GM06990 (cell line): ENCODE measurements at regions not wholly inside any gene's neighbourhood (a gene's known extent, or its start where the extent isn't known, plus 50 kb on each side); places are given as distances from the start of the nearest gene placed in this dataset.

Source experiments
- DNase-seq: peaks from one replicate; pipeline ENCODE4 v3.0.0-alpha.2; 2011; ENCODE audit not compliant: insufficient read length; ENCODE audit errors: extremely low read depth
- H3K27me3 ChIP-seq: replicated peaks from 2 replicates; pipeline ENCODE4 v1.6.0; 2011; ENCODE audit warnings: low read length; ENCODE audit not compliant: control insufficient read depth, insufficient read depth
- H3K36me3 ChIP-seq: 2 replicates; pipeline ENCODE4 v1.5.1; 2011; ENCODE audit warnings: low read length; ENCODE audit not compliant: control insufficient read depth, insufficient read depth
- H3K4me3 ChIP-seq: replicated peaks from 2 replicates; pipeline ENCODE4 v1.5.1; 2011; ENCODE audit warnings: low read depth, mild to moderate bottlenecking, control low read depth, low read length
- TF ChIP-seq, protein P1 (sequence below): IDR thresholded peaks from 2 replicates; pipeline ENCODE4 v1.5.1; 2011; ENCODE audit warnings: low read length, control low read depth, mild to moderate bottlenecking, inconsistent platforms; ENCODE audit not compliant: insufficient read depth, poor library complexity, severe bottlenecking

DNA sequence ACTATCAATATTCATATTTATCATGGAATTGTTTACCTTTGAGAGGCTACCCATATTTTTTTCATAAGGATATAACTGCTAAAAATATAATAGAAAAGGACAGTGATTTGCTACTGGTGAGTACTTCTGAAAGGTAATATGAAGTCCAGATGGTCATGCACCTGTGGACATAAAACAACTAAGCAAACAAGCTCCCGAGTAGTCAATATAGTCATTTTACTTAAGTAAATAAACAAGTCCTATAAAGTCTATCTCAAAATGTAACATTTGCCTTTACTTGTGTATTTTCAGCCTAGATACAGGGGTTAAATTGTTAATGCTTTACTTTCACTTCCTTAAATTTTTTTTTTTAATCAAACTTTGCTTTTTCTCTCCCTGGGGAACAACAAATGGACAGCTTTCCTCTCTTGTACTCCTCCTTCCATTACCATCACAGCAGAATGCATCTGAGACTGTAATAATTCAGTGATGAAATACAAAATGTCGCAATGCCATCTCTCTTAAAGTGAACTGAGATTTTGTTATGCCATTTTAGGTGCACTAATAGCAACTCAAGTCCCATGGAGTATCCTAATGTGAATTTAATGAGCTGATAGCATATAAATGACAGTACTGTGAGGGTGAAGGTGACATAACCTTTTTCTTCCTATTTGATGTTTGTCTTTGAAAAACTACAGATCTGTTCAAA lies 1325.4 kb upstream of the ZEB2 start:
- no peak for DNase-seq
- TF ChIP-seq, protein P1, sequence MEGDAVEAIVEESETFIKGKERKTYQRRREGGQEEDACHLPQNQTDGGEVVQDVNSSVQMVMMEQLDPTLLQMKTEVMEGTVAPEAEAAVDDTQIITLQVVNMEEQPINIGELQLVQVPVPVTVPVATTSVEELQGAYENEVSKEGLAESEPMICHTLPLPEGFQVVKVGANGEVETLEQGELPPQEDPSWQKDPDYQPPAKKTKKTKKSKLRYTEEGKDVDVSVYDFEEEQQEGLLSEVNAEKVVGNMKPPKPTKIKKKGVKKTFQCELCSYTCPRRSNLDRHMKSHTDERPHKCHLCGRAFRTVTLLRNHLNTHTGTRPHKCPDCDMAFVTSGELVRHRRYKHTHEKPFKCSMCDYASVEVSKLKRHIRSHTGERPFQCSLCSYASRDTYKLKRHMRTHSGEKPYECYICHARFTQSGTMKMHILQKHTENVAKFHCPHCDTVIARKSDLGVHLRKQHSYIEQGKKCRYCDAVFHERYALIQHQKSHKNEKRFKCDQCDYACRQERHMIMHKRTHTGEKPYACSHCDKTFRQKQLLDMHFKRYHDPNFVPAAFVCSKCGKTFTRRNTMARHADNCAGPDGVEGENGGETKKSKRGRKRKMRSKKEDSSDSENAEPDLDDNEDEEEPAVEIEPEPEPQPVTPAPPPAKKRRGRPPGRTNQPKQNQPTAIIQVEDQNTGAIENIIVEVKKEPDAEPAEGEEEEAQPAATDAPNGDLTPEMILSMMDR, result no peak
- Histone ChIP-seq H3K27me3 (no peaks in the 10 kb centered on the region), H3K4me3 (no peak overlapping the region), H3K36me3 (no peaks in the 10 kb centered on the region)

DNA sequence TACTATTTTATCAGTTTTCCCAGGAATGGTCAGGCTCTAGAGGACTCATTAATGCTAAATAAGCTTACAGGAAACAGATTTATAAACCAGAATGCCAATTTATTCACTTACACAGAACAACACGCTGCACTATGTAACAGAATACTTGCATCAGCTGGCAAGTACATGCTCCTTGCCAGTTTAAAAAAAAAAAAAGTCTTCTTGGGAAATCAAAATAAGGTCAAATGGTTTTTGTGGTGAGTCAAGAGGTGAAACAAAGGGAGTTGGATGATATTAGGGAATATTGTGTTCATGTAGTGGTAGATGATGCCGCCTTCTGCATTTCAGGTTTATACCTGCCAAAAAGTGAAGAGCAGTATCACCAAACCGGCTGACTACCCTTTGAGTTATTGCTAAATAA lies 1322.1 kb upstream of the ZEB2 start:
- Histone ChIP-seq H3K4me3 (no peak overlapping the region), H3K36me3 (no peaks in the 10 kb centered on the region), H3K27me3 (no peaks in the 10 kb centered on the region)
- DNase-seq, result no peak
- TF ChIP-seq, protein P1, result no peak

DNA sequence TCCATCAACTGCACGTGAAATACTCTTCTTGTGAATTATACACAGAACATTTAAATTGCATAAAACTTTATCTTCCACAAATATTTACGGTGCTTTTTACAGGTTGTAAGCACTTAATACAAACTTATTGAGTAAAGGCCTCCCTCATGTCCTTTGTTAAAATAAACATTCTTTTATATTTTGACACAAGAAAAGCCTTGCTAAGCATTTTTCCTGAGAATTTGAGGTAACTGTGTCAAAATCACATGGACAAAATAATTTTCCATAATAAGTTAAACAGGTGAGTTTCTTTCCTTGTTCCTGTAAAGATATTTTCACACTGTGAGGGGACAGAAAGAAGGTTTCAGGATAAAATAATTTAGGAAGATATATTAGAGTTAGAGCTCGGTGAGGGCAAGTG lies 1317.1 kb upstream of the ZEB2 start:
- TF ChIP-seq, protein P1, result no peak
- no peak overlapping the region for H3K4me3 ChIP-seq
- DNase-seq, result no peak

DNA sequence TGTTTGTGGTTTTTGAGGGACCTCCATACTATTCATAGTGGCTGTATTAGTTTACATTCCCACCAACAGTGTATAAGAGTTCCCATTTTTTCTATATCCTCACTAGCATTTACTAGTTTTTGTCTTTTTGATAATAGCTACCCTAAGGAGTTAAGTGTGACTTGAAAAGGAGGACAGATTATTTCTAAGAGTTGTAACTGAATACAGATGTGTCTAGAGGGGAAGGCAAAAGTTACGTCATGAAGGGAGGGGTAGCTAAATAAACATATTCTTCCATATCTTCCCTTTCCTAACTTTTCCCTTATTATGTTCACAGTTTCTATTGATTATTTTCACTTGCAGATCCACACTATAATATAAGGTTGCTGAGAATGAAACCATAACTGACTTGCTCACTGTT lies 1315.7 kb upstream of the ZEB2 start:
- DNase-seq, result no peak
- Histone ChIP-seq H3K36me3 (no peaks in the 10 kb centered on the region), H3K4me3 (no peak overlapping the region), H3K27me3 (no peaks in the 10 kb centered on the region)
- TF ChIP-seq, protein P1, result no peak

More for the DNA sequence above, 1317.1 kb upstream of the ZEB2 start:
- no peaks in the 10 kb centered on the region for H3K36me3 ChIP-seq
- H3K27me3 ChIP-seq, result no peaks in the 10 kb centered on the region

DNA sequence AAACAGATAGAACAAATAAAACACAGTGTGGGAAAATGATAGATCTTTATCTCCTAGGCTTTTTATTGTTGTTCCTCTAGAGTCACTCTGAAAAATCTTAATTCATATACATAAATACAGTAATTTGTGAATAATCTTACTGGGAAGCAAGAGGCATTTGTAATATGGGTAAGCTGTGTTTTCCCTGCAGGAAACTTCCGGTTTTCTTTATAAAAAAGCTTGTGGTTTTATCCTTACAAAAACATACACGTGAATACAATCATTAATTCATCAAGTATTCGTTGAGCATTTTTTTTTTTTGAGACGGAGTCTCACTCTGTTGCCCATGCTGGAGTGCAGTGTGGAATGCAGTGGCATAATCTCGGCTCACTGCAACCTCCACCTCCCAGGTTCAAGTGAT lies 1312.8 kb upstream of the ZEB2 start:
- H3K4me3 ChIP-seq, result no peak overlapping the region
- no peak for DNase-seq
- TF ChIP-seq, protein P1, result no peak
- H3K27me3 ChIP-seq, result no peaks in the 10 kb centered on the region
- H3K36me3 ChIP-seq, result no peaks in the 10 kb centered on the region

DNA sequence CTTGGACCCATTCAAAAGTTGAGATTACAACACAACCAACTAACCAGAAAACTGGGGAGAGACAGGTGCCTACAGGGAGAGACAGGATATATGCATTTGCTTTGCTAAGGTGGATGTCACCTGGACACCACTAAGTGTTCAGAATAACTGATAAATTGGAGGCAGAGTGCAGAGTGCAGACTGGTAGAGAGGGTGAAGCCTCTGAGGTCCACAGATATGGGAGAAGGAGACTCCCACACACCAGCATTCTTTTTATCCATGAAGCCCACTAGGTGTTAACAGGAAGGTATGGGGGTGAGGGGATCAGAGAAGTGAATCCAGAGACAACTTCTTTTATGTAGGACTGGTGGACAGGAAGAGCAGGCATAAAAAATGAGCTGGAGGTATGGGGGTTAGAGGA lies 1310.0 kb upstream of the ZEB2 start:
- no peaks in the 10 kb centered on the region for H3K36me3 ChIP-seq
- H3K4me3 ChIP-seq, result no peak overlapping the region
- DNase-seq, result no peak
- H3K27me3 ChIP-seq, result no peaks in the 10 kb centered on the region
- TF ChIP-seq, protein P1, result no peak
